GM12878 (cell line): ENCODE measurements at regions not wholly inside any gene's neighbourhood (a gene's known extent, or its start where the extent isn't known, plus 50 kb on each side); places are given as distances from the start of the nearest gene placed in this dataset.

ENCODE experiments used
- ATAC-seq: fragments of 200-7000 bp; cut with Tn5 transposase; 3 replicates; pipeline ENCODE4 v1.9.1; 2020; ENCODE audit warnings: mild to moderate bottlenecking, moderate library complexity
- BruUV-seq: library from RNA; stranded (reverse); fragments of 400-500 nt; replicated peaks from 2 replicates; lab custom pipeline; 2021; lab: Mats Ljungman, UMichigan
- CTCF ChIA-PET: fragments of 300-600 bp; sonication (Branson Sonifier 250); formaldehyde crosslinking; extraction: SDS; loops from one replicate; lab custom pipeline; 2021; ENCODE audit warnings: inconsistent platforms; lab: Yijun Ruan, JAX
- POLR2A ChIA-PET: fragments of 350-600 bp; formaldehyde crosslinking; extraction: SDS; loops from one replicate; lab custom pipeline; 2021; ENCODE audit warnings: inconsistent platforms; lab: Charles Lee
- RAD21 ChIA-PET: fragments of 300-600 bp; sonication (Branson Sonifier 250); formaldehyde crosslinking; loops from one replicate; lab custom pipeline; 2023; ENCODE audit warnings: antibody characterized with exemption; ENCODE audit not compliant: unreplicated experiment; lab: Charles Lee
- SMC1A ChIA-PET: fragments of 300-600 bp; sonication (Branson Sonifier 250); formaldehyde crosslinking; loops from one replicate; lab custom pipeline; 2023; ENCODE audit not compliant: unreplicated experiment, uncharacterized antibody; lab: Charles Lee
- DNase-seq: peaks from one replicate; pipeline ENCODE4 v3.0.0-alpha.2; 2011; ENCODE audit warnings: low read depth, low spot score
- FAIRE-seq: peaks from 3 replicates; lab custom pipeline; 2011; peaks lifted over from hg19 to GRCh38; lab: Jason Lieb, UNC
- H2AFZ ChIP-seq: 2 replicates; pipeline ENCODE4 v1.6.0; 2011; ENCODE audit warnings: low read depth, low read length, control low read depth; ENCODE audit not compliant: control insufficient read depth
- H3K27ac ChIP-seq: 2 replicates; pipeline ENCODE4 v1.5.1; 2011; ENCODE audit warnings: control low read depth; ENCODE audit not compliant: control insufficient read depth, insufficient read depth
- H3K27me3 ChIP-seq, 2 experiments: replicated peaks in 1 of 2; 2 replicates each; pipeline versions ENCODE4 v1.6.0 to v1.6.1; 2011; ENCODE audit warnings: low read length in 1 of 2; ENCODE audit not compliant: control insufficient read depth in 2 of 2, insufficient read depth in 2 of 2
- H3K36me3 ChIP-seq, 2 experiments: 2 replicates each; pipeline ENCODE4 v1.5.1; 2011; ENCODE audit warnings: low read length in 1 of 2; ENCODE audit not compliant: control insufficient read depth in 2 of 2, insufficient read depth in 2 of 2
- H3K4me1 ChIP-seq: 2 replicates; pipeline ENCODE4 v1.6.1; 2011; ENCODE audit warnings: mild to moderate bottlenecking, low read length, moderate library complexity, mixed read lengths; ENCODE audit not compliant: control insufficient read depth, insufficient read depth
- H3K4me2 ChIP-seq: 2 replicates; pipeline ENCODE4 v1.6.0; 2011; ENCODE audit warnings: control low read depth; ENCODE audit not compliant: control insufficient read depth, insufficient read depth
- H3K4me3 ChIP-seq: fragments of 200-600 bp; sonication (generic); 2 replicates; pipeline ENCODE4 v1.5.1; 2016
- H3K79me2 ChIP-seq: 2 replicates; pipeline ENCODE4 v1.6.0; 2011; ENCODE audit warnings: low read length; ENCODE audit not compliant: control insufficient read depth, insufficient read depth
- H3K9ac ChIP-seq: 2 replicates; pipeline ENCODE4 v1.8.0; 2011; ENCODE audit warnings: low read length, control low read depth, mixed read lengths; ENCODE audit not compliant: control insufficient read depth, insufficient read depth
- H3K9me3 ChIP-seq: replicated peaks from 3 replicates; pipeline ENCODE4 v1.5.1; 2011; ENCODE audit warnings: mild to moderate bottlenecking, low read length; ENCODE audit not compliant: control insufficient read depth, insufficient read depth
- H4K20me1 ChIP-seq: 2 replicates; pipeline ENCODE4 v1.6.0; 2011; ENCODE audit not compliant: control insufficient read depth, insufficient read depth
- ATF7 ChIP-seq: fragments of 450-650 bp; IDR thresholded peaks from 2 replicates; pipeline ENCODE4 v1.6.1; 2016; ENCODE audit warnings: low read depth, mild to moderate bottlenecking
- BACH1 ChIP-seq: fragments of 450-650 bp; IDR thresholded peaks from 2 replicates; pipeline ENCODE4 v1.6.1; 2017; ENCODE audit warnings: mild to moderate bottlenecking, borderline replicate concordance
- BCL11A ChIP-seq: IDR thresholded peaks from 2 replicates; pipeline ENCODE4 v1.6.1; 2011; ENCODE audit warnings: low read depth, low read length
- BCLAF1 ChIP-seq: fragments of 450-650 bp; IDR thresholded peaks from 2 replicates; pipeline ENCODE4 v1.6.1; 2017; ENCODE audit warnings: antibody characterized with exemption, mild to moderate bottlenecking, moderate library complexity
- HDAC6 ChIP-seq: fragments of 200-600 bp; sonication (generic); IDR thresholded peaks from one replicate; pipeline ENCODE4 v1.8.0; 2017; ENCODE audit warnings: antibody characterized with exemption; ENCODE audit not compliant: unreplicated experiment
- MYB ChIP-seq: fragments of 150-350 bp; IDR thresholded peaks from 2 replicates; pipeline ENCODE4 v1.6.1; 2014; ENCODE audit warnings: mild to moderate bottlenecking, low read depth, low read length, borderline replicate concordance
- NFIC ChIP-seq: IDR thresholded peaks from 2 replicates; pipeline ENCODE4 v1.6.1; 2012; ENCODE audit warnings: low read depth, mild to moderate bottlenecking, inconsistent platforms, low read length, moderate library complexity
- POLR2AphosphoS5 ChIP-seq: IDR thresholded peaks from 2 replicates; pipeline ENCODE4 v1.6.1; 2011; ENCODE audit warnings: mild to moderate bottlenecking, low read length, inconsistent platforms
- RAD21 ChIP-seq: IDR thresholded peaks from 2 replicates; pipeline ENCODE4 v1.6.1; 2011; ENCODE audit warnings: mild to moderate bottlenecking, low read depth, low read length, moderate library complexity; ENCODE audit not compliant: insufficient read depth
- RELA ChIP-seq: fragments of 450-650 bp; IDR thresholded peaks from 2 replicates; pipeline ENCODE4 v1.8.0; 2014; ENCODE audit warnings: borderline replicate concordance; ENCODE audit not compliant: partially characterized antibody
- RUNX3 ChIP-seq: IDR thresholded peaks from 2 replicates; pipeline ENCODE4 v1.6.1; 2012; ENCODE audit warnings: low read length, inconsistent platforms
- SREBF2 ChIP-seq: IDR thresholded peaks from 2 replicates; pipeline ENCODE4 v1.6.1; 2012; ENCODE audit warnings: mild to moderate bottlenecking, low read length
- ZNF207 ChIP-seq: fragments of 450-650 bp; IDR thresholded peaks from 2 replicates; pipeline ENCODE4 v1.6.1; 2014; ENCODE audit warnings: antibody characterized with exemption, mild to moderate bottlenecking, borderline replicate concordance
- WGBS: methylation state at CpG from one replicate; pipeline ENCODE4 v1.1.6; 2016; ENCODE audit warnings: low lambda C conversion rate; ENCODE audit not compliant: insufficient replicate concordance, insufficient coverage; ENCODE audit errors: missing lambda C conversion rate; 5-methylcytosine and 5-hydroxymethylcytosine counted together
- in situ Hi-C: fragments of 300-500 bp; cut with MboI; formaldehyde crosslinking; loops from 9 replicates; pipeline ENCODE4 v1.14.3; 2018; ENCODE audit warnings: mixed read lengths
- intact Hi-C: fragments of 100-400 bp; cut with micrococcal nuclease; formaldehyde crosslinking; loops from one replicate; pipeline ENCODE4 v1.14.2; 2022; ENCODE audit not compliant: unreplicated experiment
- TF ChIP-seq, protein P1 (sequence below): IDR thresholded peaks from 2 replicates; pipeline ENCODE4 v1.6.1; 2012; ENCODE audit warnings: improper control_type of control experiment, low read depth, low read length; ENCODE audit not compliant: insufficient replicate concordance

- no peak for TF ChIP-seq RUNX3
- TF ChIP-seq BACH1: no peak
Observed at GRCh38 chr6:44528370-44528644, 140.8 kb downstream of the CDC5L start (continued).

DNA sequence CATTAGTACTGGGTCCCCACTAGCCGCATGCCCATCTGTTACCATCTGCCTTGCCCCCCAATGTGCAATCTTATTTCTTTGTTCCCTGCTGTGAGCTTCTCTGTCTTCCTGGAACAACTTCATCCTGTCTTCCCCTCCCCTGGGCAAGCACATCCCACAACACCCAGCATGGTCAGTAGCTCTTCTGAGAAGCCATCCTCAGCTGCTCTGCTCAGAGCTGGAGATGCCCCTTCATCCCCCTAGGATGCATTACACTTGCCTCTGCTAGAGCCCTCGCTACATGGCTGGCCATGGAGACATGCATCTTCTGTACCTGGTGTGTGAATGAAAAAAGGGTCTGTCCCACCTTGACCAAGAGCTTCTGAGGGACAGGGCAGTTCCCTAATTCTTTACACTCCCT, 141.2 kb downstream of the CDC5L start:
- BruUV-seq: no TSS peak
- Histone ChIP-seq H3K36me3 (no peaks in the 10 kb centered on the region), H4K20me1 (no peaks in the 10 kb centered on the region)
- in situ Hi-C loops: no loop called here
- intact Hi-C loops: no loop called here
- WGBS: 0% methylated on average over 2 of the region's 2 CpGs
- no peak for ATAC-seq
- ChIA-PET RAD21 (no interaction called here), POLR2A (no interaction called here)
- no peak for DNase-seq
- TF ChIP-seq ATF7 (no peak), HDAC6 (no peak), POLR2AphosphoS5 (no peak), BCLAF1 (no peak), RAD21 (no peak), BCL11A (no peak), MYB (no peak), ZNF207 (no peak), NFIC (no peak), RELA (no peak), SREBF2 (no peak)
- TF ChIP-seq, protein P1, sequence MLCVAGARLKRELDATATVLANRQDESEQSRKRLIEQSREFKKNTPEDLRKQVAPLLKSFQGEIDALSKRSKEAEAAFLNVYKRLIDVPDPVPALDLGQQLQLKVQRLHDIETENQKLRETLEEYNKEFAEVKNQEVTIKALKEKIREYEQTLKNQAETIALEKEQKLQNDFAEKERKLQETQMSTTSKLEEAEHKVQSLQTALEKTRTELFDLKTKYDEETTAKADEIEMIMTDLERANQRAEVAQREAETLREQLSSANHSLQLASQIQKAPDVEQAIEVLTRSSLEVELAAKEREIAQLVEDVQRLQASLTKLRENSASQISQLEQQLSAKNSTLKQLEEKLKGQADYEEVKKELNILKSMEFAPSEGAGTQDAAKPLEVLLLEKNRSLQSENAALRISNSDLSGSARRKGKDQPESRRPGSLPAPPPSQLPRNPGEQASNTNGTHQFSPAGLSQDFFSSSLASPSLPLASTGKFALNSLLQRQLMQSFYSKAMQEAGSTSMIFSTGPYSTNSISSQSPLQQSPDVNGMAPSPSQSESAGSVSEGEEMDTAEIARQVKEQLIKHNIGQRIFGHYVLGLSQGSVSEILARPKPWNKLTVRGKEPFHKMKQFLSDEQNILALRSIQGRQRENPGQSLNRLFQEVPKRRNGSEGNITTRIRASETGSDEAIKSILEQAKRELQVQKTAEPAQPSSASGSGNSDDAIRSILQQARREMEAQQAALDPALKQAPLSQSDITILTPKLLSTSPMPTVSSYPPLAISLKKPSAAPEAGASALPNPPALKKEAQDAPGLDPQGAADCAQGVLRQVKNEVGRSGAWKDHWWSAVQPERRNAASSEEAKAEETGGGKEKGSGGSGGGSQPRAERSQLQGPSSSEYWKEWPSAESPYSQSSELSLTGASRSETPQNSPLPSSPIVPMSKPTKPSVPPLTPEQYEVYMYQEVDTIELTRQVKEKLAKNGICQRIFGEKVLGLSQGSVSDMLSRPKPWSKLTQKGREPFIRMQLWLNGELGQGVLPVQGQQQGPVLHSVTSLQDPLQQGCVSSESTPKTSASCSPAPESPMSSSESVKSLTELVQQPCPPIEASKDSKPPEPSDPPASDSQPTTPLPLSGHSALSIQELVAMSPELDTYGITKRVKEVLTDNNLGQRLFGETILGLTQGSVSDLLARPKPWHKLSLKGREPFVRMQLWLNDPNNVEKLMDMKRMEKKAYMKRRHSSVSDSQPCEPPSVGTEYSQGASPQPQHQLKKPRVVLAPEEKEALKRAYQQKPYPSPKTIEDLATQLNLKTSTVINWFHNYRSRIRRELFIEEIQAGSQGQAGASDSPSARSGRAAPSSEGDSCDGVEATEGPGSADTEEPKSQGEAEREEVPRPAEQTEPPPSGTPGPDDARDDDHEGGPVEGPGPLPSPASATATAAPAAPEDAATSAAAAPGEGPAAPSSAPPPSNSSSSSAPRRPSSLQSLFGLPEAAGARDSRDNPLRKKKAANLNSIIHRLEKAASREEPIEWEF: no peak
- TF ChIP-seq, all 136 proteins: peak for 0
- H3K9me3 ChIP-seq: no peaks in the 10 kb centered on the region
- no peak for FAIRE-seq
- SMC1A ChIA-PET: no interaction called here
- no peaks in the 10 kb centered on the region for H3K4me1 ChIP-seq
- CTCF ChIA-PET: no interaction called here
- no peak overlapping the region for H2AFZ ChIP-seq
- no peak overlapping the region for H3K4me2 ChIP-seq
- H3K9ac ChIP-seq: no peak overlapping the region
- H3K4me3 ChIP-seq: no peak overlapping the region
- no peak overlapping the region for H3K27ac ChIP-seq
- H3K79me2 ChIP-seq: no peaks in the 10 kb centered on the region
- H3K27me3 ChIP-seq: peaks cover 2% of the 10 kb centered on the region in 2 experiments; a peak in 3 of 4 replicates
